GM19025 (cell line): ENCODE measurements at regions not wholly inside any gene's neighbourhood (a gene's known extent, or its start where the extent isn't known, plus 50 kb on each side); places are given as distances from the start of the nearest gene placed in this dataset.

Experiments used
- ATAC-seq: cut with Tn5 transposase; IDR thresholded peaks from one replicate; pipeline ENCODE4 v1.9.1; 2021; ENCODE audit warnings: mild to moderate bottlenecking, low read depth, moderate library complexity; ENCODE audit not compliant: unreplicated experiment

DNA sequence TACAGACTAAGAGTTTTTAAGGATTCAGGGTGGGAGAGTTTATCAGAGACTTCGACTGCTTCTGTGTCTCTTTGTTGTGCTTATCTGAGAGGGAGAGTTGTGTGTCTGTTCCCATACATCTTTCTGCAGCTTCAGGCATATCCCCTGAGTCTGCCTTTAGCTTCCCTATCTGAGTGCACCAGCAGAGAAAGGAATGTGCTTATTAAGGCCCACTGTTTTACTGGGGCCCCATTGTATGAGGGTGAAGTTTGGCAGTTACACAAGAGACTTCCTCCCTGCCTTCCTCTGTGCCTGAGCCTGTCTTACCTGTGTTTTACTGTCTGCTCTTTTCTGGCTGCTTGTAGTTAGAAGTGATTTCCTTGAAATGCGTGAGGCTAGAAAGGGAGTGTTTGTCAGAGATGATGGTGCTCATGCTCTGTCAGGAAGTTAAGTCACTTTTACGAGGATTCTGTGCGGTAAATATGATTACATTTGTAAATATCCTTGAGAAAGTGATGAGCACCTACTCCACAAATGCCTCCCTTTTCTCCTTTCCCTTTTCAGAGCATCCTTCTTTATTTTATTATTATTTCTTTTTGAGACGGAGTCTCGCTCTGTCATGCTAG, 1228.9 kb upstream of the MIR17HG start:
- ATAC-seq, result no peak

DNA sequence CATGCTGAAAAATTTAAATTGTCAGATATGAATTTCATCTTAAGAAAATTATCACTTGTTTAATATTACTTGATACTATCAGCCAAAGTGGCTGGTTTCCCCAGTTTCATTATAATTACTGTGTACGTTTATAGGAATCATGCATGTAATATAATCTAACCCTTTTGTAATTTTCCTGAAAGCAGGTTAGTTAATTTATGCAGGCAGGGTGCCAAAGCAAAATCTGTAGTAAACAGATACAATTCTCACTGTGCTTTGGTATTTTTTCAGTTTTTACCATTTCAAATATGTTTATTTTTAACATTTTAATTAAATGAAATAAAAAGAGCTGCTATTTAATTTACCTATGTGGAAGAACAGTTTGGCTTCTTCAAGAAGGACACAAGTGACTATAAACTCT, 1227.5 kb upstream of the MIR17HG start:
- no peak for ATAC-seq

DNA sequence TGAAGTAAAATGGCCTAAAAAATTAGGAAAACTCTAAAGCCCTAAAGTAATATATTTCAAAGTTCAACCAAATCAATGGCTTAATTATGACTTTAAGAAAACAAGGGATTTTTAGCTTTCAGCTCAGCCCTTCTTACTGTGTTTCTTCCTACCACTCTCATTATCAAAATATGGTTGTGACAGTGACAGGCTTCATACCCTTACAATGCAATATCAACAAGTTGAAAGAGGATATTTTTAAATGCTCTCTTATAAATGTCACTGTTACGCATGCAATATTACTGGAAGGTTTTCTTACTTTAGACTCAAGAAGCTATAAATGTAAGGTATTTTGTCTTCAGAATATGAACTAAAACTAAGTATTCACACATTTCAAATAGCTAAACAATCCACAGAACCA, 1225.7 kb upstream of the MIR17HG start:
- no peak for ATAC-seq

DNA sequence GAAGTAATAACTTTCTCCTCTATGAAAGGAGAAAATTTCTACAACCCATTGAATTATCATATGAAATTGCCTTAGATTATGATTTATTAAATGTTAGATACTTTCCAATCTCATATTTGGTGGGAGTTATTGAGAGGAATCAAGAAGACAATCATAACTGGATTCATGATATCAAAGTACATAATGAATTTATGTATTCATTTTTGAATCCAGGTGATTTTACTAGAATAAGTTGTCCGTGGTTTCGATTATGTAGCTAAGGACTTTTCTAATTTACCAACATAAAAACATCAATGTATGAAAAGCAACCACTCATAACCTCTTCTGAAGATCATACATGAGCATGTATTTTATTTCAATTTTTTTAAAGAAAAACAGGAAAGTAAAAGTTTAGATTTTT, 1225.0 kb upstream of the MIR17HG start:
- ATAC-seq, result no peak

DNA sequence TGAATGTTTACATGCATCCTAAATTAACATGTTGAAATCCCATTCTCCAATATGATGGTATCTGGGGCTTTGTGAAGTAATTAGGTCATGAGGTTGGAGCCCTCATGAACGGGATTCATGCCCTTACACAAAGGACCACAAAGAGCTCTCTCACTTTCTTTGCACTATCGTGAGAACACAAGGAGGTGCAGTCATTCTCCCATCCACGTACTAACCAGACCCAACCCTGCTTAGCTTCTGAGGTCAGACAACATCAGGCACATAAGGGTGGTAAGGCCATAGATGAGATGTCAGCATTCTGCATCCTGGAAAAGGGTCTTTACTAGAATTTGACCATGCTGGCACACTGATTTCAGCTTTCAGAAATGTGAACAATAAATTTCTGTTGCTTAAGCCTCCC, 1211.9 kb upstream of the MIR17HG start:
- no peak for ATAC-seq

DNA sequence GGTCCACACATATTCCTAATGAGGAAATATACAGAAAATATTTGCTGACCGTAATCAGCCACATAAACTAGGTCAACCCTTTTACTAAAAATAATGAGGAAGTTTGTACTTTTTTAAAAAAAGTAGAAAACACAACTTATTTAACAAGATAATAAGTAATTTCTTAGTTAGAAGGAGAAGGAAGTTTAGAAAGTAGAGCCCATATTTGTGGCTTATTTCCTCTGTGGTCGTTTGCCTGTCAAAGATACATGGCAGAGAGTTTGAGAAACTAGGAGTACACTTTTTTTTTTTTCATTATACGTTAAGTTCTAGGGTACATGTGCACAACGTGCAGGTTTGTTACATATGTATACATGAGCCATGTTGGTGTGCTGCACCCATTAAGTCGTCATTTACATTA, 1205.2 kb upstream of the MIR17HG start:
- ATAC-seq, result no peak

DNA sequence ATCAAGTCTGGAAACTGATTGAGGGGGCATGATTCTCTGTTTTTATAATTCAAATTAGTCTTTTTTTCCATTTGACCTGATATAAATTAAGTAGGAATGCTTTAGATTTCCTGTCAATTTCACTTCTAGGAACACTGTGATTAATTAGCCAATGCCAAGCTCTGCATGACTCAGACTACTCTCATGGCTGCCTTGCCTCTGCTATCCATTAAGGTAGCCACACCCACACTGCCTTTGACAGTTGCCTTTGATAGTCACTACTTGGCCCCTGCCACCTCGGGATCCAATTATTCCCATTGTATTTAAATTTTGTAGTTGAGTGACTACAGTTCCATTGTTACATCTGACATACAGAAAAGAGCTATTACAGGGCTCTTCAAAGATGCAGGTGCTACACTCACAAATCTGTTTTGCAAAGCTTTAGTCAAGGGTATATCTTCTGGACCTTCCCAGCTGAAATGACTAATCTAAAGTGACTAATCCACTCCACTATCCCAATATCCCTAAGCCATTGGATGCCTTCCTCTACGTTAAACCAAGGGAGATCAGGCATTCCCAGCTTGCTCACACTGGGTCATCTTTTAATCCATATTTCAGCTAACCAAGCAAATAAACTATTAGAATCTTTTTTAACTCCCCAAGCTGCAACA, 1193.1 kb upstream of the MIR17HG start:
- no peak for ATAC-seq

DNA sequence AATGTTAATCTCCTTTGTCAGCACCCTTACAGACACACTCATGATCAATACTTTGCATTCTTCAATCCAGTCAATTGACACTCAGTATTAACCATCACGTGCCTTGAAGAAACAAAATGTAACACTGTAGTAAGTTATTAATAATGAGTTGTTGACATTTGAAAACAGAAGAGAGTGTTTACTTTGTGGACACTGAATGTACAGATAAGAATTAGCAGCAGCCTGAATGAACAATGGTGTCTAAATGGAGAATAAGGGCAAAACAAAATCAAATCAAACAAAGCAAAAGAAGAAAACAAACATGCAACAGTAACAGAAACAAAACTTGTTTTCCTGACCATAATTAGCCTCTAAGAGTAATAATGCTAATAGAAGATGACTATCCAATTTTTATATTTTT, 1191.1 kb upstream of the MIR17HG start:
- no peak for ATAC-seq

DNA sequence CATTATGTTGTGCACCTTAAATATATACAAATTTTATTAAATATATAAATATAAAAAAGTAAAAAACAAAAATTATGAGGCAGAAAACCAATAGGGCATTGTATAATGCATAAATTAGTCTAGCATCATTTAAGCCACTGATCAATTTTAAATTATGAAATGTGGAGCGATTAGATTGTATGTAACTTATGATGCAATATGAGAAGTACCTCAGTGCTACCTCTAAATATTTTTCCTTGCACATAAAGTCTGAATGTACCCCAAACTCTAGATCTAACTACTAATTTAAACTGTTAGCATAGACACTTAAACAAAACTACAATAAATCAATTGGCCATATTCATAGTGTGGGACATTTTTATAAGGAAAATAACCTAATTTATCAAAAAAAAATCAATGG, 1178.5 kb upstream of the MIR17HG start:
- ATAC-seq, result no peak

DNA sequence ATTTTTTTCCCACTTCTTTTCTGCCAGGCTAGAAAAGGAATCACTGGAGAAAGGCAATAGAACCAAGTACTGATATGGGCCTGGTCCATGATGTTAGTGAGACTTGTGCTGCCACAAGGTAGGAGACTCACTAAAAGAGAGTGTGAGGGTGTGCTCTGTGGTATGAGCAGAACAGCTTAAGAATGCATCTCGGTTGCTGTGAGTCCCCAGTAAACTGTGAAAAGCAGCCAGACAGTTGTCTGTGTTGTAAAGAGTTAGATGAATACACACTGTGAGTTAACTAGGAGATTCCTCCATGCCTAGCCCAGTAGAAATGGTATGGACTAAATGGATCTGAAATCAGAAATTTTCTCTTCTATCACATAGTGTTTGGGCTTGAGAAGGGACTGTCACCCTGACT, 1177.3 kb upstream of the MIR17HG start:
- no peak for ATAC-seq

DNA sequence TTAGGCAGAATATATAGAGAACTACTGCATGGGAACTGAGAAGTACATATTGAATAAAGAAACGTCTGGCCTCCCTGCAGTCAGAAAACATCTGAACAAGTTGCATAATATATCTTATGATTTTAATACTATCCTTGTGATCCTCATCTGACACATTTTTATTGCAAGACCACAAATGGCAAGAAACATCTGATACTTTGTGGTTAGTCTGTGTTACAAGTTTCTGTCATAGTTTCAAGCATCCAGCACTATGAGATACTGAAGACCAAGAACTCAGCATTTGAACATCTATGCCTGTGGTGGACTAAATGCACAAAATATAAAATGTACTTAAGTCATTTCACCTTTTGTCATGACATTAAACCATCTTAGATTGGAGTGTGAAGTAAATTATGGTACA, 1175.8 kb upstream of the MIR17HG start:
- no peak for ATAC-seq

DNA sequence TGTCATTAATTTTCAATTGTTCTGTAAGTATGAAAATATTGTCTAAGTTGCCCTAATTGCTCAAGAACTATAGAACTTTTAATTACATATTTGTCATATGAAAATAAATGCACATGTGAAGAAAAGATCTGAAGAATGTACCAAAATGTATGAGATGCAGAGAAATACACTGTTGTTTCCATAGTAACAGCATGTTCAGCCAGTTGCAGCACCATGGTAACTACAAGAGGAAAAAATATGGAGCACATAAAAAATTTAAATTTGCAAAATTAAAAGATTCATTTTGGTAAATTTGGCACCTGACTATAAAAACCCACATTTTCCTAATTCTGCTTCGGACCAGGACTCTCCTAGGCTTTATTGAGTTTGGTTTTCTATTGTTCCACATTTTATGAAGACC, 1170.0 kb upstream of the MIR17HG start:
- no peak for ATAC-seq

DNA sequence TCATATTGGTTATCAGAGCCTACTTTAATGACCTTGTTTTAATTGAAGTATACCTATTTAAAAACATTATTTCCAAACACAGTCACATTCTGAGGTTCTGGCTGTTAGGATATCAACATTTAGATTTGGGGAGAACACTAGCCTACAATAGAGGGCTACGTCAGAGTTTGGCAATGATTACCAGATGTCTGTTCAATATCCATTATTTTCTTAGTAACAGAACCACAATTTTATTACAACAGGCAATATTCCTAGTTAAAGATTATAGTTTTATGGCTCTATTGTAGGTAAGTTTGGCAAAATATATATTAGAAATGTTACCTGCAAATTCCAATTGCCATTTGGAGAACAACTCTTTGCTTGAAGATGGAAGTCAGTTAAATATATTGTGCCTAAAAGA, 1163.1 kb upstream of the MIR17HG start:
- no peak for ATAC-seq

DNA sequence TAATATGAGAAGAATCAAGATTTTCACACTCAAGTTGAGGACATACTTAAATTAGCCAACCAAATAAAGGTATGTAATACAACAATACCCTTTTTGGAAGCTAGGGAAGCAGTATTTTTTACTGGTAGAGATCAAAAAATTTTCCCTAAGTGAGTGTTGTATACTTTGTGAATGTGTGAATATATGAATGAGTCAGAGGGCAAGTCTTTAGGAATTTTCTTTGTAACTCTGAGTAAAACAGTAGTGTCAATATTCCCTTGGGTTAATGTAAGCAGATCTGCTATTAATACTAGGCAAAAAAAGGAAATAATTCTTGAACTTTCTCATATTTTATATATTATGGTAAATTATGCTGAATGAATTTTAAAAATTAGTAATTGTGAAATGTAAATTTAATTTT, 1161.8 kb upstream of the MIR17HG start:
- no peak for ATAC-seq

DNA sequence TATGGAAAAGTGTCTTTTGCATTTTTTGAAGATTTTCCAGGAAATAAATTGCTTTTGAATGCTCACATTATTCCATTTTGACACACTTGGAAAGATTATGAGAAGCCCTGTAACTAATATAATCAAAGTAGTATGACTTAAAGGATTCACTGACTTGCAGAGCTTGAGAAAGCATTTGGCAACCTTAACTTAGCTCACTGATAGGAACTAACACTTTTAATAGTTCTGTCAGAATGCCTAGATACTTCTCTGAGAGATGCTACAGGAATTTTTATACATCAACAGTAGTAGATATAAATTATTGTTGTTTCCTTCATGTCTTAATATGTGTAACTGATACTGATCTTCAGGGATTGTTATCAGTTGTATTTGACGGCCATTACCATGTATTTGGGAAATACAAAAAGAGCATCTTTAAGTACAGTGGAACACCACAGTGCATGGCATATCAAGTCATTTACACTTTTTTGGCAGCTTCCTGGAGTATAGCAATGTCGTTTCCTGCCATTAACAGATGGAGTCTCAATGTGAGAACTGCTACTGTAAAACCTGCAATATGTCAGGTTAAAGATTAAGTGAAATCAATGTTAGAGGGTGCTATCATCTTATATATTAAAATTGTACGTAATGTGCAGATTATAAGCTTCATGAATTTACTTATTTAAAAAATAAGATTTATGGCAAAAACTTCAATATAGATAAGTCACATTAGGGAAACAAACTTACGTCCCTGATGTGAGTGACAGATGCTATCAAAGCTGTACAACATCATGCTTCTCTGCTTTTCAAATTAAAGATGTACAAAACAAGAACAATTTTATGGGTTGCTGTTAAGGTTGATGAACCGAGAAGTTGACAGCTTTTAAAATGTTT, 1159.8 kb upstream of the MIR17HG start:
- no peak for ATAC-seq

DNA sequence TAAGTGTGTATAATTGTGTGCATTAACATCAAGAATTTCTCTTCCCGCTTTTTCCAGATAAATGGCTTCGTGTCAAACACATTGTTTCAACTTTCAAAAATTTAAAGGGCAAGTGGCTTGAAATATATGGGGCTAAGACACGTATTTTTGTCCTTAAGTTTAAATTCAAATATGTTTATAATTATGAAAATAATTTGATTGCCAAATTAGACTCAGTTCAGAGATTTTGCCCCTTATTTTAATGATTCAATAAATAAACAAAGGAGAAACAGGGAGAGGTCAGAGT, 1159.2 kb upstream of the MIR17HG start:
- no peak for ATAC-seq

DNA sequence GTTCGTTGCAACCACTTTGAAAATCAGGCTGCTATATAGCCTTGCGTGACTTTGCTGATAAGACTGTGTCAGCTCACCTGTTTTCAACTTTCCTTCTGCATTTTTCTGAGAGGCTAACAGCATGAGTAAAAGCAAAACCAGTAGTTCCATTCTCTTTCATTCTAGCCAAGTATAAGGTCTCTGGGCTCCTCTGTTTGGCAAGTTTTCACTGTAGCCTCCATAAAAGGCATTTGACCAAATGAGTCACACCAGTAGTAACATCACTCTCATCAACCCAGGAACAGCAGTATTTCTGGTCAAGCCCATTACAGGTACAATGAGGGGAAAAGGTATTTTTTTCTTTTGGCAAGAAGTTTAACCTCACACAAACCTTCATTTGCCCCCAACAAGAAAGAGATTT, 1149.8 kb upstream of the MIR17HG start:
- ATAC-seq, result no peak

DNA sequence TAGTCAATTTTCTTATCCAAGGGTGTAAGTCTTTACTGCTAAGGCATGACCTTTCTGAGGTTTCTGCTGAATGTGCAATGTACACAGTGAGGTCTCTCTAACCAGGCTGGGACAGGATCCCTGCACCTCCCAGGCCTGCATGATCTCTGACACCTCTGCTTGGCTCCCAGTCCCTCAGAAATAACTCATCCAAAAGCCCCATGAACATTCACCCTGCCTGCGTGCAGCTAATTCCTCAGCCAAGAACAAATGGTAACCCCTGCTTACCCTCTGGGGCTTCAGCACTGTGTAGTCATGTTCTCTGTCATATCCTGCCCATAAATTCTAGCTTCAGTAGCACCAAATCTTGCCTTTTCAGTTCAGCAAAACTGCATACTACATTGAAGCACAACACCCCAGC, 1146.3 kb upstream of the MIR17HG start:
- ATAC-seq, result no peak

DNA sequence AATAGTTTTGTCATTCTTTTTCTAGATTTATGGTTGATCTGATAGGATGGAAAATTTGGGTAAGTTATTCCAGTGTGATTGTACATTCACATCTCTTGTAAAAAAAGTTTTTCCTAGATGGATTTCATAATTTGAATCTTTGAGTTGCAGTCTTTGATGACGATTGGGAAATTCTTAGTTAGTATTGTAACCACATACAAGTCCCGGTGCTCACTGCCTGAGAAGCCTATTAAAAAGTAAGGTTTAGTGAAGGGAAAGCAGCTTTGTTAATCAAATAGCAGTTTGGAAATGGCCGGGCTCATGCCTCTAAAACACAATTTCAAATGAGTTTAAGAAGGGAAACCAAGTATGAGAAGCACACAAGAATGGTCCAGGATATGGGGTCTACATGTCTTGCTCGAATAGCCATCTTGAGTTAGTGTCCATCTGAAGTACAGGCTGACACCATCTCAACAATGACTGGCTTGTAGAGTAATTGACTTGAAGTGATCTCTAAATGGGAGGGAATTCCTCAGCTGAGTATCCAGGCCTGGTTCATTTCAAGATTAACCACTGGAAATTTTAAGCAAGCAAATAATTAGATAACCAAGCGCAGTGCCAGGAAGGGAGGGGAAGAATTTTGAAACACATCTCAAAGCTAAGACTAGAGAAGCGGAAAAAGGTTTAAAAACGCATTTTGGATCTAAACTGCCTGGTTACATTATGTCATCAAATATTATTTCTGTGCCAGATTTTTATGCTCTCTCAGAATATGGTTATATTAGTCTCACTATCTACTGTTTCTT, 1145.6 kb upstream of the MIR17HG start:
- no peak for ATAC-seq

DNA sequence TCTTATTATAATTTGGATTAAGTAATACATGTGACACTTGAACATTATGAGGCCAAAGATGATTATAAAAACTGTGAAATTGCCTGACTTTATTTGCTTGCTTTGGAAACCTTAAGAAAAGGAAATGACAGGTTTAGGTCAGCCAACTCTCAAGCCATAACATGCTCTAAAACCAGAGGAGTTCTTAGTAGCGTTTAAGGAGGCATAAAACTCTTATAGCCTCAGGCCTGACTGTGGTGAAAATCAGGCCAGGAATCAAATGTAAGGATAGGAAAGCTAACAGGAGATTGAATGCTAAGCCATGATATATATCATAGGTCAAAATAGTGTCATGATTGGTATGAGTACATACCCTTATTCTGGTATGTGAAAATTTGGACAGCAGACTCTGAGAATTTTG, 1142.4 kb upstream of the MIR17HG start:
- ATAC-seq, result no peak

DNA sequence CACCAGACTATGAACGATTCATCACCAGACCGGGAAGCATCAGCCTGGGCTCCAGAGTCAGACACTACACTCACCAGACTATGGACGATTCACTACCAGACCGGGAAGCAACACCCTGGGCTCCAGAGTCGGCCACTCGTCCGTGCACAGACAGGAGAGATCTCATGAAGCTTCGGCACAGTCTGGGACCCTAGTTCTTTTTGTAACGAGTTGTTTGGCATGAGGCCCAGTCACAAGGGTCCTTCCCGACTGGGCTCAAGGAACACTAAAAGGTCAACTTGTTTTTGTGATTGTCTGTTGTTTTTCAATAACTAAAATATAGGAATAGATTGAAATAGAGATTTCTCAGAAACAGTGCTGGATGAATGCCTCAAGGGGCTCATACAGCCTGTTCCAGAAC, 1141.6 kb upstream of the MIR17HG start:
- ATAC-seq, result no peak
